Endothelial cell of umbilical vein (primary cell): ENCODE measurements at regions not wholly inside any gene's neighbourhood (a gene's known extent, or its start where the extent isn't known, plus 50 kb on each side); places are given as distances from the start of the nearest gene placed in this dataset.

Experiments used
- BruUV-seq: library from RNA; stranded (reverse); fragments of 400-500 nt; replicated peaks from 2 replicates; lab custom pipeline; 2021; lab: Mats Ljungman, UMichigan
- CTCF ChIA-PET: fragments of 300-600, 350-600 bp; sonication (Branson Sonifier 250); formaldehyde crosslinking; loops from one replicate; lab custom pipeline; 2021; ENCODE audit warnings: antibody characterized with exemption, inconsistent platforms; lab: Charles Lee
- POLR2A ChIA-PET: fragments of 300-600, 350-600 bp; sonication (Branson Sonifier 250); formaldehyde crosslinking; loops from one replicate; lab custom pipeline; 2021; ENCODE audit warnings: antibody characterized with exemption, inconsistent platforms; lab: Charles Lee
- DNase-seq: peaks from one replicate; pipeline ENCODE4 v3.0.0-alpha.2; 2011; ENCODE audit warnings: low read depth, low spot score
- FAIRE-seq: peaks from 2 replicates; lab custom pipeline; 2011; peaks lifted over from hg19 to GRCh38; lab: Jason Lieb, UNC
- H2AFZ ChIP-seq: 2 replicates; pipeline ENCODE4 v1.6.0; 2012; ENCODE audit warnings: low read depth, low read length, control low read depth, inconsistent platforms
- H3K27ac ChIP-seq: 2 replicates; pipeline ENCODE4 v1.5.1; 2011; ENCODE audit warnings: low read depth, mild to moderate bottlenecking, control low read depth, low read length, moderate library complexity; ENCODE audit not compliant: insufficient read depth
- H3K27me3 ChIP-seq, 2 experiments: 2 replicates each; pipeline versions ENCODE4 v1.6.0 to v1.6.1; 2011; ENCODE audit warnings: low read length in 2 of 2, mixed read lengths in 1 of 2; ENCODE audit not compliant: control insufficient read depth in 2 of 2, insufficient read depth in 2 of 2
- H3K36me3 ChIP-seq, 2 experiments: 2 replicates in 1 of 2; 3 replicates in 1 of 2; pipeline ENCODE4 v1.5.1; 2011; ENCODE audit warnings: low read length in 2 of 2, mild to moderate bottlenecking in 1 of 2, moderate library complexity in 1 of 2; ENCODE audit not compliant: control insufficient read depth in 2 of 2, insufficient read depth in 2 of 2; ENCODE audit errors: extremely low read depth in 1 of 2
- H3K4me1 ChIP-seq: 3 replicates; pipeline ENCODE4 v1.5.1; 2011; ENCODE audit warnings: mild to moderate bottlenecking, low read length; ENCODE audit not compliant: control insufficient read depth, insufficient read depth; ENCODE audit errors: extremely low read depth
- H3K4me2 ChIP-seq: 2 replicates; pipeline ENCODE4 v1.6.1; 2011; ENCODE audit warnings: low read length, control low read depth, mixed read lengths; ENCODE audit not compliant: insufficient read depth
- H3K4me3 ChIP-seq, 3 experiments: fragments of 200-600 bp in 1 of 3; sonication (generic), shearing (Covaris generic) in 1 of 3; replicated peaks in 1 of 3; 2 replicates each; pipeline ENCODE4 v1.5.1; 2011 to 2016; ENCODE audit warnings: control low read depth in 3 of 3, low read length in 3 of 3, mild to moderate bottlenecking in 2 of 3, inconsistent platforms in 1 of 3, low read depth in 1 of 3, moderate library complexity in 1 of 3; ENCODE audit not compliant: insufficient read depth in 1 of 3
- H3K79me2 ChIP-seq: 2 replicates; pipeline ENCODE4 v1.6.0; 2012; ENCODE audit warnings: low read length, inconsistent platforms; ENCODE audit not compliant: control insufficient read depth, insufficient read depth
- H3K9ac ChIP-seq: replicated peaks from 2 replicates; pipeline ENCODE3; 2011; ENCODE audit warnings: low read length, control low read depth; ENCODE audit not compliant: insufficient read depth; ENCODE audit errors: extremely low read depth
- H3K9me1 ChIP-seq: replicated peaks from 3 replicates; pipeline ENCODE4 v1.6.0; 2011; ENCODE audit warnings: mild to moderate bottlenecking, low read length; ENCODE audit not compliant: control insufficient read depth, insufficient read depth; ENCODE audit errors: extremely low read depth
- H3K9me3 ChIP-seq: replicated peaks from 2 replicates; pipeline ENCODE4 v1.5.1; 2012; ENCODE audit warnings: low read length, inconsistent platforms; ENCODE audit not compliant: control insufficient read depth, insufficient read depth
- H4K20me1 ChIP-seq: replicated peaks from 2 replicates; pipeline ENCODE3; 2011; ENCODE audit warnings: mild to moderate bottlenecking, low read length; ENCODE audit not compliant: control insufficient read depth, insufficient read depth; ENCODE audit errors: extremely low read depth
- FOS ChIP-seq: IDR thresholded peaks from 2 replicates; pipeline ENCODE4 v1.6.1; 2011; ENCODE audit warnings: mild to moderate bottlenecking, low read length, moderate library complexity, borderline replicate concordance; ENCODE audit not compliant: insufficient read depth
- GATA2 ChIP-seq: IDR thresholded peaks from 2 replicates; pipeline ENCODE4 v1.7.0; 2011; ENCODE audit warnings: low read depth, mild to moderate bottlenecking, moderate library complexity, mixed read lengths, low read length; ENCODE audit not compliant: insufficient read length, insufficient read depth
- MYC ChIP-seq: IDR thresholded peaks from one replicate; pipeline ENCODE4 v1.6.1; 2011; ENCODE audit warnings: mild to moderate bottlenecking, low read depth, low read length
- POLR2A ChIP-seq: IDR thresholded peaks from 2 replicates; pipeline ENCODE4 v1.6.1; 2012; ENCODE audit warnings: low read depth, mild to moderate bottlenecking, control low read depth, low read length
- POLR2AphosphoS5 ChIP-seq: IDR thresholded peaks from 2 replicates; pipeline ENCODE4 v1.6.1; 2012; ENCODE audit warnings: low read depth, mild to moderate bottlenecking, control low read depth, low read length, moderate library complexity; ENCODE audit not compliant: insufficient read depth
- dilution Hi-C: fragments of 300-500 bp; cut with MboI; formaldehyde crosslinking; loops from one replicate; pipeline ENCODE4 v1.15.0; 2019; ENCODE audit warnings: low sequenced_read_pairs; ENCODE audit not compliant: extremely low pct_ligation_motif_present
- intact Hi-C: fragments of 100-400 bp; cut with micrococcal nuclease; formaldehyde crosslinking; loops from one replicate; pipeline ENCODE4 v1.10.0; 2022
- TF ChIP-seq, protein P1 (sequence below): IDR thresholded peaks from 2 replicates; pipeline ENCODE4 v1.6.1; 2011; ENCODE audit not compliant: insufficient read depth, insufficient read length

DNA sequence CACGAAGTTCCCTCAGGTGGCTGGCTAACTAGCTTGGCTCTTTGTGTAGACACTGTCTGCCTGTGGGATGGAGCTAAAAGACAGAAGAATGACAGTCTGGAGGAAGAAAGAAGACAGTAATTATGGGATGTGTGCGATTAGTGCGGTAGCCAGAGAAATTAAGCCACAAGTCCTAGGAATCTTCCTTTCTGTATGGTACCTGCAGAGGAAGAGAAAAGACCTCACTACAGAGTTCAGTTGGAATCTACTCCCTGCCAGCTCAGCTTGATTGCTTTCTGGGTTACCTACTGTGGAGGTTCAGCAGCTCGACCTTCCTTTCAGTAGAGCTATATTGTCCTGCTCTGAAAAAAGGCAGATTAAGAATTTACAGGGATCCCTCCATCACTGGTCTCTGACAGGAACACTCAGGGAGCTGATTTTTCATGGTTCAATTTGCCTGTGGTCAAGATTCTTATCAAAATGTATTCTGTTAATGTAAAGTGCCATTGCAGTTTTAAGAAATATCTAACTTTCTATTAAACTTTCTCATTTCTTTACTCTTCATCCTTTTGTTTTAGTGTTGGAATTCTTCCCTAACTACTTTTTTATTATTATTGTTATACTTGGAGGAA lies 187.2 kb downstream of the CENPW start:
- dilution Hi-C loops = no loop called here

DNA sequence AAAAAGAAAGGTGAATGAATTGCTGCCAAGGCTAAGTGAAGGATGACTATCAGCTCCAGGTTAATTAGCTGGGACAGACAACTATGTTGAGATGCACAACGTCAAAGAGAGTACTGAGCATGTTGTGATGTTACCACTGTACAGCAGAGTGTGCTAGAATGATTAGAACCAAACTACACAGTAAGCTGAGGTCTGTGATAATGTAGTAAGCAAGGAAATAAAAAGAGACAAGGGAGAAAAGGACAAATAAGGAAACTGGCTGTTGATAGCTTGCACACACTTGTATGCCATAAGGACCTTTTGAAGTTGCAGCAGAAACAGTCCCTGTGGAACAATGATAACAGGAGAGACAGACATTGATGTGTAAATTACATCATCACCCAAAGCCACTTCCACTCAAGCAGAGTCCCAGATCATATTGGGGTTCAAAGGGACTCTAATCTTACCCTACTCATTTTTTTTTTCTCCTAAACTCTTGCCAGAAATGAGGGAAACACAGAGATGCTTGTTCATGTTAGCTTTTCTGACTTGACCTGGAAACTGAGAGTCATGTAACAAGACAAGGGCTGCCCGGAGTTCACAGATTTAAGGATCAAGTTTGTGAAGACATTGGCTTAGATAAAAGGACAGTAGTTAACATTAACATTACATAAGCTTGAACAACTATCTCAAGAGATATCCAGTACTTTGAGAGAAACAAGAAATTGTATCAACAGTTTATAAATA lies 189.9 kb downstream of the CENPW start:
- H3K79me2 ChIP-seq = no peaks in the 10 kb centered on the region
- H2AFZ ChIP-seq = no peak overlapping the region
- no peak overlapping the region for H3K4me3 ChIP-seq
- intact Hi-C loops = no loop called here
- H3K9me1 ChIP-seq = no peaks in the 10 kb centered on the region
- H3K27ac ChIP-seq = no peak overlapping the region
- dilution Hi-C loops = no loop called here
- H4K20me1 ChIP-seq = no peaks in the 10 kb centered on the region
- H3K9ac ChIP-seq = no peak overlapping the region
- TF ChIP-seq, protein P1, sequence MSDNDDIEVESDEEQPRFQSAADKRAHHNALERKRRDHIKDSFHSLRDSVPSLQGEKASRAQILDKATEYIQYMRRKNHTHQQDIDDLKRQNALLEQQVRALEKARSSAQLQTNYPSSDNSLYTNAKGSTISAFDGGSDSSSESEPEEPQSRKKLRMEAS = no peak
- TF ChIP-seq FOS = no peak
- POLR2A ChIA-PET = interaction anchor here (0.7 kb wide), 1 partner anchor 10 kb away, joined by 15 read pairs; no protein-coding TSS in a partner anchor
- no peaks in the 10 kb centered on the region for H3K27me3 ChIP-seq
- DNase-seq (no peak), FAIRE-seq (no peak)
- H3K4me2 ChIP-seq = no peak overlapping the region
- H3K9me3 ChIP-seq = no peaks in the 10 kb centered on the region
- BruUV-seq = no TSS peak
- H3K36me3 ChIP-seq = no peaks in the 10 kb centered on the region
- H3K4me1 ChIP-seq = peaks cover 2% of the 10 kb centered on the region
- CTCF ChIA-PET = interaction anchor here (0.9 to 1.5 kb wide), 3 partner anchors 10 to 99 kb away, joined by 3 to 4 read pairs (median 3); no protein-coding TSS in a partner anchor

More for the DNA sequence above, 187.2 kb downstream of the CENPW start:
- H3K4me3 ChIP-seq = no peak overlapping the region
- no peaks in the 10 kb centered on the region for H3K79me2 ChIP-seq
- no peaks in the 10 kb centered on the region for H3K36me3 ChIP-seq
- H3K9ac ChIP-seq = no peak overlapping the region
- H3K4me1 ChIP-seq = peaks cover 2% of the 10 kb centered on the region
- no peaks in the 10 kb centered on the region for H4K20me1 ChIP-seq
- ChIA-PET POLR2A (no interaction called here), CTCF (interaction anchor here (0.6 to 1.2 kb wide), 2 partner anchors 24 to 664 kb away, joined by 3 read pairs; no protein-coding TSS in a partner anchor)
- no peak overlapping the region for H2AFZ ChIP-seq
- TF ChIP-seq POLR2A (no peak), POLR2AphosphoS5 (no peak), MYC (no peak), GATA2 (no peak), FOS (no peak)
- TF ChIP-seq, protein P1 = no peak
- H3K9me1 ChIP-seq = no peaks in the 10 kb centered on the region
- no peak overlapping the region for H3K27ac ChIP-seq
- no TSS peak for BruUV-seq
- no peaks in the 10 kb centered on the region for H3K9me3 ChIP-seq
- H3K4me2 ChIP-seq = no peak overlapping the region
- no peaks in the 10 kb centered on the region for H3K27me3 ChIP-seq
- intact Hi-C loops = no loop called here
- no peak for DNase-seq
- FAIRE-seq = no peak
